Esophagus muscularis mucosa (tissue), 4 donors: ENCODE measurements at regions not wholly inside any gene's neighbourhood (a gene's known extent, or its start where the extent isn't known, plus 50 kb on each side); places are given as distances from the start of the nearest gene placed in this dataset.
"Not testable (repeated sequence)": the region's sequence is repeated elsewhere in the genome, so short reads cannot be mapped to it uniquely, and the experiment has no call there.

Experiments
- DNase-seq: peaks from one replicate; pipeline ENCODE4 v3.0.0-alpha.2; 2017; ENCODE audit errors: extremely low spot score
- H3K27ac ChIP-seq, 4 donors: fragments of 200-600 bp; sonication (generic); replicated peaks in 1 of 4; 1 replicate in 3 of 4; 2 replicates in 1 of 4; pipeline ENCODE4 v1.5.1; 2016 to 2019; ENCODE audit warnings: mild to moderate bottlenecking in 1 of 4
- H3K27me3 ChIP-seq, 4 donors: fragments of 200-600 bp; sonication (generic); one replicate each; pipeline versions ENCODE4 v1.5.1 to v1.6.0; 2016 to 2019
- H3K36me3 ChIP-seq, 4 donors: fragments of 200-600 bp; sonication (generic); one replicate each; pipeline ENCODE4 v1.5.1; 2016 to 2019
- H3K4me1 ChIP-seq, 4 donors: fragments of 200-600 bp; sonication (generic); one replicate each; pipeline ENCODE4 v1.5.1; 2016 to 2019
- H3K4me3 ChIP-seq, 4 donors: fragments of 200-600 bp; sonication (generic); 1 replicate in 2 of 4; 2 replicates in 2 of 4; pipeline ENCODE4 v1.5.1; 2016 to 2019; ENCODE audit warnings: mild to moderate bottlenecking in 4 of 4, moderate library complexity in 1 of 4
- H3K9me3 ChIP-seq, 4 donors: fragments of 200-600 bp; sonication (generic); 1 replicate in 3 of 4; 2 replicates in 1 of 4; pipeline ENCODE4 v1.5.1; 2016 to 2019
- CTCF ChIP-seq, 3 experiments: fragments of 200-600 bp in 2 of 3; fragments of 450-650 bp in 1 of 3; sonication (generic) in 2 of 3; IDR thresholded peaks; one replicate each; pipeline ENCODE4 v1.5.1; 2017 to 2019; ENCODE audit warnings: antibody characterized with exemption in 3 of 3, mild to moderate bottlenecking in 2 of 3, moderate library complexity in 1 of 3
- EP300 ChIP-seq: sonication (generic); formaldehyde crosslinking; IDR thresholded peaks from one replicate; pipeline ENCODE4 v1.6.1; 2017; ENCODE audit warnings: antibody characterized with exemption
- POLR2A ChIP-seq: fragments of 450-650 bp; IDR thresholded peaks from one replicate; pipeline ENCODE4 v1.6.1; 2017; ENCODE audit warnings: antibody characterized with exemption, moderate library complexity, mild to moderate bottlenecking, low read depth
- POLR2AphosphoS5 ChIP-seq, 2 donors: sonication (generic); formaldehyde crosslinking; IDR thresholded peaks; one replicate each; pipeline ENCODE4 v1.6.1; 2017; ENCODE audit warnings: antibody characterized with exemption in 2 of 2
- WGBS: methylation state at CpG from one replicate; pipeline ENCODE4 v1.1.5; 2018; 5-methylcytosine and 5-hydroxymethylcytosine counted together
- intact Hi-C: fragments of 100-400 bp; cut with DNase I; formaldehyde crosslinking; loops from one replicate; pipeline ENCODE4 v1.15.1; 2023
- small RNA-seq, 3 donors: library from RNA; depleted of rRNA; stranded (forward); fragments of <200 nt; gene quantifications; one replicate each; pipeline ENCODE3, GENCODE V24; 2016

- Histone ChIP-seq H3K27me3 (peaks cover 0 to 2% (median 0%) of the 10 kb centered on the region in 4 donors), H3K9me3 (peaks cover 0 to 6% (median 3%) of the 10 kb centered on the region in 4 donors), H3K4me1 (no peaks in the 10 kb centered on the region), H3K27ac (no peak overlapping the region), H3K36me3 (no peaks in the 10 kb centered on the region), H3K4me3 (no peak overlapping the region)
- no peak for DNase-seq
- TF ChIP-seq POLR2AphosphoS5 (IDR thresholded peaks at IDR 0.05) (no peak), CTCF (IDR thresholded peaks at IDR 0.05) (no peak), EP300 (no peak), POLR2A (no peak)
- WGBS, result 75% methylated on average over 5 of the region's 5 CpGs
- intact Hi-C loops, result no loop called here
Measured at GRCh38 chr15:44882499-44882968, 74.0 kb upstream of the TERB2 start.

GRCh38 chr15:44883199-44883877, 73.1 kb upstream of the TERB2 start:
- intact Hi-C loops, result no loop called here
- Histone ChIP-seq H3K27ac (no peak overlapping the region), H3K4me1 (no peaks in the 10 kb centered on the region), H3K36me3 (no peaks in the 10 kb centered on the region), H3K27me3 (no peaks in the 10 kb centered on the region), H3K9me3 (no peaks in the 10 kb centered on the region), H3K4me3 (no peak overlapping the region)
- no peak for TF ChIP-seq EP300
- no peak for TF ChIP-seq CTCF (IDR thresholded peaks at IDR 0.05)
- 90% methylated on average over 5 of the region's 5 CpGs for WGBS
- no peak for DNase-seq

GRCh38 chr15:44898890-44899651, 57.4 kb upstream of the TERB2 start:
- H3K4me3 ChIP-seq, intact Hi-C loops, H3K9me3 ChIP-seq, DNase-seq, H3K36me3 ChIP-seq, H3K4me1 ChIP-seq, H3K27ac ChIP-seq: not testable (repeated sequence)
- peaks cover 0 to 10% (median 0%) of the 10 kb centered on the region in 4 donors for H3K27me3 ChIP-seq
- 84% methylated on average over 2 of the region's 4 CpGs for WGBS

- H3K9me3 ChIP-seq, H3K27ac ChIP-seq, H3K4me3 ChIP-seq, intact Hi-C loops, H3K4me1 ChIP-seq, H3K36me3 ChIP-seq, DNase-seq: not testable (repeated sequence)
- no CpG with 5 or more reads among the region's 2 CpGs for WGBS
- peaks cover 0 to 10% (median 0%) of the 10 kb centered on the region in 4 donors for H3K27me3 ChIP-seq
Measured at GRCh38 chr15:44899775-44900174, 56.7 kb upstream of the TERB2 start.

- 44% methylated on average over 2 of the region's 2 CpGs for WGBS
- H3K4me3 ChIP-seq, H3K27me3 ChIP-seq, H3K27ac ChIP-seq, H3K9me3 ChIP-seq, intact Hi-C loops, H3K4me1 ChIP-seq, H3K36me3 ChIP-seq: not testable (repeated sequence)
- peak; percentile 68 for DNase-seq
Measured at GRCh38 chr15:44900796-44901195, 55.7 kb upstream of the TERB2 start.

GRCh38 chr15:44903281-44903680, 53.2 kb upstream of the TERB2 start:
- H3K4me1 ChIP-seq, H3K4me3 ChIP-seq, intact Hi-C loops, H3K36me3 ChIP-seq, H3K27me3 ChIP-seq, H3K27ac ChIP-seq, H3K9me3 ChIP-seq: not testable (repeated sequence)
- WGBS, result 71% methylated on average over 1 of the region's 1 CpG
- DNase-seq, result peak; percentile 12

- intact Hi-C loops, H3K9me3 ChIP-seq, H3K4me3 ChIP-seq, H3K27me3 ChIP-seq, H3K27ac ChIP-seq, H3K4me1 ChIP-seq, H3K36me3 ChIP-seq: not testable (repeated sequence)
- DNase-seq, result peak; percentile 79
- 55% methylated on average over 6 of the region's 6 CpGs for WGBS
Measured at GRCh38 chr15:44904651-44905340, 51.7 kb upstream of the TERB2 start.

Small RNA genes lying in the stretch of these regions (small RNA-seq; reads per million reads assigned to genes)
- 0 reads per million in 3 donors for gene RF00019
- gene RNU1-119P, result 0 reads per million in 3 donors
